ENCODE measurements at regions not wholly inside any gene's neighbourhood (a gene's known extent, or its start where the extent isn't known, plus 50 kb on each side); places are given as distances from the start of the nearest gene placed in this dataset.

GRCh38 chr15:55037071-55037470 is 159.7 kb downstream of the RSL24D1 start:
- H3K27ac Mint-ChIP-seq, result no peak overlapping the region
- Histone ChIP-seq H3K9me3 (no peaks in the 10 kb centered on the region), H3K4me3 (ENCODE audit: control insufficient read depth in 1 of 2, extremely low read depth in 1 of 2, low read length in 1 of 2) (no peak overlapping the region), H3K27ac (ENCODE audit: low read length) (no peak overlapping the region), H3K4me1 (ENCODE audit: control insufficient read depth in 1 of 2, extremely low read depth in 1 of 2, insufficient read depth in 2 of 2, low read length in 2 of 2) (no peaks in the 10 kb centered on the region), H3K27me3 (replicated peaks in 1 of 2; ENCODE audit: control insufficient read depth in 2 of 2, extremely low read depth in 1 of 2, insufficient read depth in 2 of 2, low read length in 1 of 2) (no peaks in the 10 kb centered on the region), H3K36me3 (ENCODE audit: control insufficient read depth in 2 of 2, extremely low read depth in 1 of 2, insufficient read depth in 1 of 2, low read length in 1 of 2) (no peaks in the 10 kb centered on the region)
- H3K27me3 Mint-ChIP-seq, result peaks cover under 1 to 15% of the 10 kb centered on the region in 2 donors
- H3K9me3 Mint-ChIP-seq, result no peaks in the 10 kb centered on the region
- 0% methylated on average over 1 of the region's 1 CpG for WGBS (ENCODE audit: insufficient coverage)
- H3K36me3 Mint-ChIP-seq, result no peaks in the 10 kb centered on the region
- no peaks in the 10 kb centered on the region for H3K4me1 Mint-ChIP-seq
- ChIA-PET POLR2A (no interaction called here), CTCF (no interaction called here)
- DNase-seq (no peak), ATAC-seq (replicated peaks in 1 of 4) (no peak)
- H3K4me3 Mint-ChIP-seq, result no peak overlapping the region

DNA sequence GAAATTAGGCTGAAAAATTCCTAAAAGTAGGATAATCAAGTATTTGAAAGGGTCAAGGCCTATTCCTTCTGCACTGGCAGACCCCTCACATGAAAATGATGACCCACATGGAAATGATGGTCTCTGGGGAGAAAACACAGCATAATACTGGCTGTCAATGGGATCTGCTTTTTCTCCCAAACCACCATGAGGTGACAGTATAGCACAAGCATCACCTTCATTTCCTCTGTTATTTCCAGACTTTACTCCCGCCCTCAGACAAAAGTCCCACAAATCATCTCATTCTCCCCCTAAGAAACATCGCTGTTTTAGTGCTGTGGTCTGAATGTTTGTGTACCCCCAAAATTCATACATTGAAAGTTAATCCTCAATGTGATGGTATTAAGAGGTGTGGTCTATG is 161.0 kb downstream of the RSL24D1 start:
- no peak overlapping the region for H3K27ac Mint-ChIP-seq
- Histone ChIP-seq H3K4me1 (ENCODE audit: control insufficient read depth in 1 of 2, extremely low read depth in 1 of 2, insufficient read depth in 2 of 2, low read length in 2 of 2) (no peaks in the 10 kb centered on the region), H3K4me3 (ENCODE audit: control insufficient read depth in 1 of 2, extremely low read depth in 1 of 2, low read length in 1 of 2) (no peak overlapping the region), H3K27ac (ENCODE audit: low read length) (no peak overlapping the region), H3K27me3 (replicated peaks in 1 of 2; ENCODE audit: control insufficient read depth in 2 of 2, extremely low read depth in 1 of 2, insufficient read depth in 2 of 2, low read length in 1 of 2) (no peaks in the 10 kb centered on the region), H3K36me3 (ENCODE audit: control insufficient read depth in 2 of 2, extremely low read depth in 1 of 2, insufficient read depth in 1 of 2, low read length in 1 of 2) (no peaks in the 10 kb centered on the region), H3K9me3 (no peaks in the 10 kb centered on the region)
- ChIA-PET CTCF (no interaction called here), POLR2A (no interaction called here)
- ATAC-seq (replicated peaks in 1 of 4) (no peak), DNase-seq (no peak)
- no peaks in the 10 kb centered on the region for H3K9me3 Mint-ChIP-seq
- no CpG with 5 or more reads among the region's 2 CpGs for WGBS (ENCODE audit: insufficient coverage)
- H3K4me3 Mint-ChIP-seq, result no peak overlapping the region
- H3K27me3 Mint-ChIP-seq, result peaks cover 0 to 14% of the 10 kb centered on the region in 2 donors
- H3K36me3 Mint-ChIP-seq, result no peaks in the 10 kb centered on the region
- H3K4me1 Mint-ChIP-seq, result no peaks in the 10 kb centered on the region

DNA sequence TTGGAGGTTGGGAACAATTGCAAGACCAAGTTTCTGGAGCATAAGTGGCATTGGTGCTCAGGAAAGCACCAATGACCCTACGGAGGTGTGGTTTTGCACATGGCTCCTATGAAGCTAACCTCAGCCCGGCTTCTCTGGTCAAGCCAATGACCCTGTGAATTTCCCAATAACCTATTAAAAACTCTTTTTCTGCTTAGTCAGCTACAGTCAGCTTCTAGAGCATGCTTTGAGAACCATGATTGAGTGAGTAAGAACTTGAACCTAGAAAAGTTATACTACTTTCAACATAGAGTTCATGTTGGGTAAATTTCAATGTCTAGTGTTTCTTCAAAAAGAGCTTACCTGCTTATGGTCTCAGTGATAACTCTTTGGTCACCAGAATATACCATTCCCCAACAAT is 163.2 kb downstream of the RSL24D1 start:
- DNase-seq, result no peak
- Histone ChIP-seq H3K27ac (ENCODE audit: low read length) (no peak overlapping the region), H3K9me3 (no peaks in the 10 kb centered on the region), H3K4me3 (ENCODE audit: control insufficient read depth in 1 of 2, extremely low read depth in 1 of 2, low read length in 1 of 2) (no peak overlapping the region), H3K4me1 (ENCODE audit: control insufficient read depth in 1 of 2, extremely low read depth in 1 of 2, insufficient read depth in 2 of 2, low read length in 2 of 2) (no peaks in the 10 kb centered on the region), H3K36me3 (ENCODE audit: control insufficient read depth in 2 of 2, extremely low read depth in 1 of 2, insufficient read depth in 1 of 2, low read length in 1 of 2) (no peaks in the 10 kb centered on the region), H3K27me3 (replicated peaks in 1 of 2; ENCODE audit: control insufficient read depth in 2 of 2, extremely low read depth in 1 of 2, insufficient read depth in 2 of 2, low read length in 1 of 2) (no peaks in the 10 kb centered on the region)
- H3K27me3 Mint-ChIP-seq, result peaks cover 4 to 18% of the 10 kb centered on the region in 2 donors
- no peak overlapping the region for H3K27ac Mint-ChIP-seq
- no peaks in the 10 kb centered on the region for H3K4me1 Mint-ChIP-seq
- no peak for ATAC-seq (replicated peaks in 1 of 4)
- POLR2A ChIA-PET, result no interaction called here
- no peaks in the 10 kb centered on the region for H3K9me3 Mint-ChIP-seq
- H3K36me3 Mint-ChIP-seq, result no peaks in the 10 kb centered on the region
- WGBS (ENCODE audit: insufficient coverage), result no CpG with 5 or more reads among the region's 2 CpGs
- no peak overlapping the region for H3K4me3 Mint-ChIP-seq
- CTCF ChIA-PET, result no interaction called here

DNA sequence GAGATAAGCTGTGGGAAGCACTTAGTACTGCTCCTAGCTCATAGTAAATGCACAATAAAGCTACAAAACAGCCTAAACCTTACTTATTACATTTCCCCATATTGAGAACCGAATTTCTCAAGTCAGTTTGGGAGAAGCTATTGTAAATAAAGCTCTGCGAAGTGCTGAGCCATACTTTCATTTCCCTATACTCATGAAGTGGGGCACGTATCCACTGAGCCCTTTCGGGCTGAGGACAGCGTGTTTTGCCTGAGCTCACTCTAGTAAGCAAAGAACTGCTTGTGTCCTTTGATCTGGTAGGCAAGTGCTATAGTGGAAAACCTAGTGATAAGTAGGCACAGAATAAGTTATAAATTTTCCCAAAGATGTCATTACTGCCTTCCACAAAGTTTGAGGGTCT is 165.0 kb downstream of the RSL24D1 start:
- WGBS (ENCODE audit: insufficient coverage), result no CpG with 5 or more reads among the region's 5 CpGs
- H3K4me3 ChIP-seq (ENCODE audit: control insufficient read depth in 1 of 2, extremely low read depth in 1 of 2, low read length in 1 of 2), result no peak overlapping the region
- no peak overlapping the region for H3K27ac ChIP-seq (ENCODE audit: low read length)
- ChIA-PET CTCF (no interaction called here), POLR2A (no interaction called here)
- no peaks in the 10 kb centered on the region for H3K4me1 ChIP-seq (ENCODE audit: control insufficient read depth in 1 of 2, extremely low read depth in 1 of 2, insufficient read depth in 2 of 2, low read length in 2 of 2)
- Mint-ChIP-seq H3K27ac (no peak overlapping the region), H3K4me1 (no peaks in the 10 kb centered on the region), H3K9me3 (no peaks in the 10 kb centered on the region), H3K4me3 (no peak overlapping the region), H3K27me3 (peaks cover 7 to 18% of the 10 kb centered on the region in 2 donors), H3K36me3 (no peaks in the 10 kb centered on the region)
- DNase-seq, result no peak
- no peaks in the 10 kb centered on the region for H3K27me3 ChIP-seq (replicated peaks in 1 of 2; ENCODE audit: control insufficient read depth in 2 of 2, extremely low read depth in 1 of 2, insufficient read depth in 2 of 2, low read length in 1 of 2)
- H3K36me3 ChIP-seq (ENCODE audit: control insufficient read depth in 2 of 2, extremely low read depth in 1 of 2, insufficient read depth in 1 of 2, low read length in 1 of 2), result no peaks in the 10 kb centered on the region
- no peaks in the 10 kb centered on the region for H3K9me3 ChIP-seq
- ATAC-seq (replicated peaks in 1 of 4), result no peak

- Histone ChIP-seq H3K36me3 (ENCODE audit: control insufficient read depth in 2 of 2, extremely low read depth in 1 of 2, insufficient read depth in 1 of 2, low read length in 1 of 2) (no peaks in the 10 kb centered on the region), H3K27me3 (replicated peaks in 1 of 2; ENCODE audit: control insufficient read depth in 2 of 2, extremely low read depth in 1 of 2, insufficient read depth in 2 of 2, low read length in 1 of 2) (no peaks in the 10 kb centered on the region), H3K4me1 (ENCODE audit: control insufficient read depth in 1 of 2, extremely low read depth in 1 of 2, insufficient read depth in 2 of 2, low read length in 2 of 2) (no peaks in the 10 kb centered on the region), H3K4me3 (ENCODE audit: control insufficient read depth in 1 of 2, extremely low read depth in 1 of 2, low read length in 1 of 2) (no peak overlapping the region), H3K9me3 (no peaks in the 10 kb centered on the region), H3K27ac (ENCODE audit: low read length) (no peak overlapping the region)
- Mint-ChIP-seq H3K4me1 (no peaks in the 10 kb centered on the region), H3K36me3 (no peaks in the 10 kb centered on the region), H3K27me3 (peaks cover 7 to 19% of the 10 kb centered on the region in 2 donors), H3K4me3 (no peak overlapping the region), H3K9me3 (no peaks in the 10 kb centered on the region), H3K27ac (no peak overlapping the region)
- DNase-seq (no peak), ATAC-seq (replicated peaks in 1 of 4) (no peak)
- no CpG with 5 or more reads among the region's 1 CpG for WGBS (ENCODE audit: insufficient coverage)
- ChIA-PET POLR2A (no interaction called here), CTCF (no interaction called here)
Measured at GRCh38 chr15:55026381-55026780, 170.4 kb downstream of the RSL24D1 start.

DNA sequence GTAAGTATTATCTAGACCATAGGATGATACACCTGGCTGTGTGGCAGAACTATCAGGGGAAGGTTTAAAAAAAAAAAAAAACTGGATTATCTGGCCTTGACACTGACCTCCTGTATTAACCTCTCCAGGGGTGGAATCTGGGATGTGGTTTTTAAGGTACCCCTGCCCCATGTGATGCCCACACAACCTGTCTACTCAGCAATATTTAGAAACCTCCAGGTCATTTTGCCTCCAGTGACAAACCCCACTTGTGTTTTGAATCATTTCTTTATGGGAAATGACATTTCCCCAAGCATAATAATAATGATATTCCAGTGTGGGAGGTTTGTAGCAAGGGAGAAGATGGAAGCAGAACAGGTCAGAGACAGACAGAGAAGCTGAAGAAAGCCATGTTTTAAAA is 179.1 kb downstream of the RSL24D1 start:
- Histone ChIP-seq H3K27me3 (replicated peaks in 1 of 2; ENCODE audit: control insufficient read depth in 2 of 2, extremely low read depth in 1 of 2, insufficient read depth in 2 of 2, low read length in 1 of 2) (no peaks in the 10 kb centered on the region), H3K9me3 (no peaks in the 10 kb centered on the region), H3K4me3 (ENCODE audit: control insufficient read depth in 1 of 2, extremely low read depth in 1 of 2, low read length in 1 of 2) (no peak overlapping the region), H3K27ac (ENCODE audit: low read length) (no peak overlapping the region), H3K36me3 (ENCODE audit: control insufficient read depth in 2 of 2, extremely low read depth in 1 of 2, insufficient read depth in 1 of 2, low read length in 1 of 2) (no peaks in the 10 kb centered on the region), H3K4me1 (ENCODE audit: control insufficient read depth in 1 of 2, extremely low read depth in 1 of 2, insufficient read depth in 2 of 2, low read length in 2 of 2) (no peaks in the 10 kb centered on the region)
- Mint-ChIP-seq H3K4me1 (no peaks in the 10 kb centered on the region), H3K4me3 (no peak overlapping the region), H3K27ac (no peak overlapping the region), H3K9me3 (no peaks in the 10 kb centered on the region), H3K27me3 (peaks cover 7 to 19% of the 10 kb centered on the region in 2 donors), H3K36me3 (no peaks in the 10 kb centered on the region)
- ChIA-PET POLR2A (no interaction called here), CTCF (no interaction called here)
- ATAC-seq (replicated peaks in 1 of 4) (no peak), DNase-seq (no peak)

DNA sequence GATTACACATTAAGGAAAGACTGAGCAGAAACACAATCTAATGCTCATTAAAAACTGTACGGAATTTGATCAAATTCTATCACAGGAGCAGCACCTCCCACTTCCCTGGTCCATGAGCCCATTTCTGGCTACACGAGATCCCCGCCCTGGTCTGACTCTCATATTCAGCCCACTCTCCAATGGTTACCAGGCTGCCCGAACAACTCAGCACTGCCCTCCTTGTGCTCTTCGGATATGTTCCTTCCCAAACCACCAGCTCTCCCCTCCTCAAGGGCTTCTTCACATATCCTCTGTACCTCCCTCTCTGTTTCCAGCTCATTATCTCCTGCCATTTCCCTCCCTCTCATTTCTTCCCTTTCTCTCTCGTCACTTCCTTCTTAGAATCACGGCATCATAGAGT is 180.5 kb downstream of the RSL24D1 start:
- Mint-ChIP-seq H3K9me3 (no peaks in the 10 kb centered on the region), H3K27me3 (peaks cover 7 to 19% of the 10 kb centered on the region in 2 donors), H3K36me3 (no peaks in the 10 kb centered on the region), H3K4me1 (no peaks in the 10 kb centered on the region), H3K4me3 (no peak overlapping the region), H3K27ac (no peak overlapping the region)
- ChIA-PET CTCF (no interaction called here), POLR2A (no interaction called here)
- H3K9me3 ChIP-seq, result no peaks in the 10 kb centered on the region
- DNase-seq (no peak), ATAC-seq (replicated peaks in 1 of 4) (no peak)
- H3K27ac ChIP-seq (ENCODE audit: low read length), result no peak overlapping the region
- no peaks in the 10 kb centered on the region for H3K27me3 ChIP-seq (replicated peaks in 1 of 2; ENCODE audit: control insufficient read depth in 2 of 2, extremely low read depth in 1 of 2, insufficient read depth in 2 of 2, low read length in 1 of 2)
- no peak overlapping the region for H3K4me3 ChIP-seq (ENCODE audit: control insufficient read depth in 1 of 2, extremely low read depth in 1 of 2, low read length in 1 of 2)
- no peaks in the 10 kb centered on the region for H3K4me1 ChIP-seq (ENCODE audit: control insufficient read depth in 1 of 2, extremely low read depth in 1 of 2, insufficient read depth in 2 of 2, low read length in 2 of 2)
- H3K36me3 ChIP-seq (ENCODE audit: control insufficient read depth in 2 of 2, extremely low read depth in 1 of 2, insufficient read depth in 1 of 2, low read length in 1 of 2), result no peaks in the 10 kb centered on the region
- WGBS (ENCODE audit: insufficient coverage), result 82% methylated on average over 7 of the region's 7 CpGs

Measured in T-cell (primary cell).